ENCODE measurements at regions not wholly inside any gene's neighbourhood (a gene's known extent, or its start where the extent isn't known, plus 50 kb on each side); places are given as distances from the start of the nearest gene placed in this dataset.

- TF ChIP-seq GATA3 (IDR thresholded peaks at IDR 0.05; ENCODE audit: low read depth, low read length) (no peak), GATA2 (IDR thresholded peaks at IDR 0.05; ENCODE audit: low read depth, low read length) (no peak)
Observed at GRCh38 chr7:109261781-109262180, 692.1 kb downstream of the DNAJB9 start.

Measured in SH-SY5Y (cell line).